Progenitor cell of endocrine pancreas (in vitro differentiated cells): ENCODE measurements at regions not wholly inside any gene's neighbourhood (a gene's known extent, or its start where the extent isn't known, plus 50 kb on each side); places are given as distances from the start of the nearest gene placed in this dataset.

Experiments
- DNase-seq: peaks from one replicate; pipeline ENCODE4 v3.0.0; 2021; ENCODE audit warnings: low spot score; ENCODE audit not compliant: unreplicated experiment
- H3K27ac Mint-ChIP-seq: 2 replicates; pipeline ENCODE4 v1.8.0; 2021; ENCODE audit warnings: mild to moderate bottlenecking, moderate library complexity, mixed read lengths
- H3K27me3 Mint-ChIP-seq: 2 replicates; pipeline ENCODE4 v1.8.0; 2021; ENCODE audit warnings: mixed read lengths
- H3K36me3 Mint-ChIP-seq: 2 replicates; pipeline ENCODE4 v1.8.0; 2022; ENCODE audit warnings: mixed read lengths; ENCODE audit not compliant: insufficient read depth
- H3K4me1 Mint-ChIP-seq: 2 replicates; pipeline ENCODE4 v1.8.0; 2021; ENCODE audit warnings: low read depth, mixed read lengths
- H3K4me3 Mint-ChIP-seq: 2 replicates; pipeline ENCODE4 v1.8.0; 2021; ENCODE audit warnings: low read depth, mild to moderate bottlenecking, moderate library complexity, mixed read lengths
- H3K9me3 Mint-ChIP-seq: 2 replicates; pipeline ENCODE4 v1.8.0; 2021; ENCODE audit warnings: low read depth, mixed read lengths
- TF ChIP-seq, protein P1 (sequence below): fragments of 200-600 bp; sonication (generic); IDR thresholded peaks from one replicate; pipeline ENCODE4 v1.5.0; 2021; ENCODE audit warnings: antibody characterized with exemption, mild to moderate bottlenecking; ENCODE audit not compliant: unreplicated experiment

DNA sequence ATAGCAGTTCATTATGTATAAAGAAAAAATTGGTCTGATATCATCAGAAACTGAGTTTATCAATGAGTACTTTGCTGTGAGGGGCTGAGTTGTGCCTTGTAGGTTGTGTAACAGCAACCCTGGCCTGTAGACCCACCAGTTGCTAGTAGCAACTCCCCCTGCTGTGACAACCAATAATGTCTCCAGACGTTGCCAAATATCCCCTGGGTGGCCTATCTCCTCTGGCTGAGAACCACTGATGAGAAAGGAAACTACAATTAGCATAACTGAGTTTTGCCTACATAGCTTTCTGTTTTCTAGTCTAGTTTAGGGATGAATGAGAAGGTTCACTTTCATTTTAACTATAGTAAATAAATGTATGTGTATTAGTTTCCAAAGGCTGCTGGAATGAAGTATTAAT is 234.1 kb downstream of the CPE start:
- Mint-ChIP-seq H3K36me3 (no peaks in the 10 kb centered on the region), H3K27ac (no peak overlapping the region), H3K27me3 (no peaks in the 10 kb centered on the region), H3K4me1 (peaks cover 4% of the 10 kb centered on the region), H3K4me3 (no peak overlapping the region), H3K9me3 (peaks cover 6% of the 10 kb centered on the region)
- TF ChIP-seq, protein P1, sequence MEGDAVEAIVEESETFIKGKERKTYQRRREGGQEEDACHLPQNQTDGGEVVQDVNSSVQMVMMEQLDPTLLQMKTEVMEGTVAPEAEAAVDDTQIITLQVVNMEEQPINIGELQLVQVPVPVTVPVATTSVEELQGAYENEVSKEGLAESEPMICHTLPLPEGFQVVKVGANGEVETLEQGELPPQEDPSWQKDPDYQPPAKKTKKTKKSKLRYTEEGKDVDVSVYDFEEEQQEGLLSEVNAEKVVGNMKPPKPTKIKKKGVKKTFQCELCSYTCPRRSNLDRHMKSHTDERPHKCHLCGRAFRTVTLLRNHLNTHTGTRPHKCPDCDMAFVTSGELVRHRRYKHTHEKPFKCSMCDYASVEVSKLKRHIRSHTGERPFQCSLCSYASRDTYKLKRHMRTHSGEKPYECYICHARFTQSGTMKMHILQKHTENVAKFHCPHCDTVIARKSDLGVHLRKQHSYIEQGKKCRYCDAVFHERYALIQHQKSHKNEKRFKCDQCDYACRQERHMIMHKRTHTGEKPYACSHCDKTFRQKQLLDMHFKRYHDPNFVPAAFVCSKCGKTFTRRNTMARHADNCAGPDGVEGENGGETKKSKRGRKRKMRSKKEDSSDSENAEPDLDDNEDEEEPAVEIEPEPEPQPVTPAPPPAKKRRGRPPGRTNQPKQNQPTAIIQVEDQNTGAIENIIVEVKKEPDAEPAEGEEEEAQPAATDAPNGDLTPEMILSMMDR: no peak
- DNase-seq: no peak

DNA sequence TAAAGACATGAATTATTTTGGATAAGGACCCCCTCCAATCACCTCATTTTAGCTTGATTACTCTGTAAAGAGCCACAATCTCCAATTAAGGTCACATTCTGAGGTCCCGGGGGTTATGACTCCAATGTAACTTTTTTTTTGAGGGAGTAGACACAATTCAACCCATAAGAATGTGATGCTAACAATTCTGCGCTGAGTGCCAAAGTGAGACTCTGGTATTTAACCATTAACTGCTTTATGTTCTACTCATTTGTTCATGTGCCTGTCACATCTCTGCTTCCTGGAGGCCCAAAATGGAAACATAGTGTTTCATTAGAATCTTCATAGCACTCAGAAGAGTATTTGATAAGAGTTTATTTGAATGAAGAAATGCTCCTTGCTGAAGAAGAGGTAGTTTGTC is 234.8 kb downstream of the CPE start:
- DNase-seq: no peak
- no peaks in the 10 kb centered on the region for H3K36me3 Mint-ChIP-seq
- no peaks in the 10 kb centered on the region for H3K27me3 Mint-ChIP-seq
- TF ChIP-seq, protein P1: no peak
- peaks cover 4% of the 10 kb centered on the region for H3K4me1 Mint-ChIP-seq
- H3K4me3 Mint-ChIP-seq: no peak overlapping the region
- no peak overlapping the region for H3K27ac Mint-ChIP-seq
- H3K9me3 Mint-ChIP-seq: peaks cover 10% of the 10 kb centered on the region

DNA sequence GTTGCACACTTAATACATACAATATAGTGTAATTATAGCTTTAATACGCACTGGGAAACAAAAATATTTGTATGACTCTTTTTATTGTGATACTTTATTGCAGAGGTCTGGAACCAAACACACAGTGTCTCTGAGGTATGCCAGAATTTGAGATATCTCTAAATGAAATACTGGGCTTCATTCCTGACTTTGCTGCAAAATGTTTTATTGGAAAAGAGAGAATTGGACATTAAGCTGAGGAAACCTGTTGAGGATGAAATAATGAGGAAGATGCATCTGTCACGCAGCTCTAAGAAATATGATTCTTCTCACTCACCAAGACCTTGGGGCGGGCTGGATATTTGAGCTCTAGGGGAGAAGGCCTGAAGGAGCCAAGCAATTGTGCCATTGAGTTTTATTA is 242.1 kb downstream of the CPE start:
- H3K36me3 Mint-ChIP-seq: no peaks in the 10 kb centered on the region
- peaks cover 5% of the 10 kb centered on the region for H3K4me1 Mint-ChIP-seq
- peaks cover 21% of the 10 kb centered on the region for H3K9me3 Mint-ChIP-seq
- TF ChIP-seq, protein P1: no peak
- H3K4me3 Mint-ChIP-seq: no peak overlapping the region
- H3K27ac Mint-ChIP-seq: no peak overlapping the region
- DNase-seq: no peak
- H3K27me3 Mint-ChIP-seq: no peaks in the 10 kb centered on the region

DNA sequence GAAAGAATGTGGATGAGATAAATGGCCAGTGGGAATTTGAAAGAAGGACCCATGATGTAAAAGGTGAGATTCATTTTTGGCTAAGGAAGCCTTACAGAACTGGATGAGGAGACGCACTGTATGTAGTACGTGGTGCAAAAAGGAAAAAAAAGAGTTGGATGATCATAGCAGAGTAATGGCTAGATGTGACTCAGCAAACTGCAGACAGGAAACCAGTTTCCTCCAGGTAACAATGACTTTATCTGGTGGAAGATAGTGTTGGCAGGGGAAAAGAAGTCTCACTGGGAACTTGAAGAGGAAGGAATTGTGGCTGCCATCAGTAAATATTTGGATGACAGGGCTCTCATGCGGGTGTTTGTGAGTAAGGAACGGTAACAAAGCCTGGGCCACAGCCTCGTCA is 243.2 kb downstream of the CPE start:
- no peak for DNase-seq
- TF ChIP-seq, protein P1: no peak
- Mint-ChIP-seq H3K9me3 (peaks cover 21% of the 10 kb centered on the region), H3K27me3 (no peaks in the 10 kb centered on the region), H3K4me3 (no peak overlapping the region), H3K4me1 (peaks cover 5% of the 10 kb centered on the region), H3K36me3 (no peaks in the 10 kb centered on the region), H3K27ac (peak overlapping the region; percentile 85)

DNA sequence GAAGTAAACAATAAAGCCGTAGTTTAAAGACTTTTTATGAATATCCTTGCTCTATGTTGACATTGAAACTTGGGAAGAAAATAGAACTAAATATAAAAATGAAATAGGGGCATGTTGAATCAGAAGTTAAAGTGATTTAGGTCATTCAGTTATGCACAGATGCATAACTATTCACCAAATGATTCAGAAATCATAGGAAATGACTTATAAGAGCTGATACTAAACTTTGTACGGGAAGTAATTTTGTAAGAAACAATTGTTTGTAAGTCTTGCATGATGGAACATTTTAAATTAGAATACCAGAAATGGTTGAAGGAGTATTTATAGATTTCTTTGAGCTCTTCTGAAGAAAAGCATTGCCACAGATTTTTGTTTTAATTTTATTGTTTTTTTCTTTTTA is 246.5 kb downstream of the CPE start:
- H3K9me3 Mint-ChIP-seq: no peaks in the 10 kb centered on the region
- H3K27me3 Mint-ChIP-seq: no peaks in the 10 kb centered on the region
- no peak overlapping the region for H3K27ac Mint-ChIP-seq
- DNase-seq: no peak
- TF ChIP-seq, protein P1: no peak
- no peak overlapping the region for H3K4me3 Mint-ChIP-seq
- no peaks in the 10 kb centered on the region for H3K36me3 Mint-ChIP-seq
- H3K4me1 Mint-ChIP-seq: peaks cover 5% of the 10 kb centered on the region

DNA sequence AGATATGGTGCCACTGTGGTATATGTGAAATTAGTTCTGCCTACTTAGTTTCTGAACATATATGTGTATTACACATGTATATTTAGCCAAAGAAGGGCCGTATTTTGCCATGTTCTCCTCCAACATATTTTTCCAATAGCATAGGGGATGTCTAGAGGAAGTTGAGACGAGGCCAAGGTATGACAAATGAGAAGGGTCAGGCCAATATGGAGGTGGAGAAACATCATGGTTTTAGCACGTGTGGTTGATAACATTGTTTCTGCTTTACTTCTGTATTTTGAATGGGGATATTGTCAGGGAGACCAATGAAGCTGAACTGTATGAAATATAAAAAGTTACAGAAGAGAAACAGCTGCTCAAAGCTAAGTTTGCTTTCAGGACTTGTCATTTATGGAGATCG is 246.7 kb upstream of the TLL1 start:
- H3K27ac Mint-ChIP-seq: no peak overlapping the region
- TF ChIP-seq, protein P1: no peak
- H3K9me3 Mint-ChIP-seq: no peaks in the 10 kb centered on the region
- no peaks in the 10 kb centered on the region for H3K27me3 Mint-ChIP-seq
- DNase-seq: no peak
- H3K4me1 Mint-ChIP-seq: peaks cover 5% of the 10 kb centered on the region
- H3K36me3 Mint-ChIP-seq: no peaks in the 10 kb centered on the region
- H3K4me3 Mint-ChIP-seq: no peak overlapping the region
